Motor neuron (in vitro differentiated cells): ENCODE measurements at regions not wholly inside any gene's neighbourhood (a gene's known extent, or its start where the extent isn't known, plus 50 kb on each side); places are given as distances from the start of the nearest gene placed in this dataset.
A peak's percentile ranks its signal among the peaks of the same experiment; 100 is the strongest.

Experiments
- ATAC-seq, 8 experiments: fragments of 200-7000 bp; cut with Tn5 transposase; replicated peaks in 6 of 8; 2 replicates each; pipeline ENCODE4 v1.8.0; 2021; ENCODE audit warnings: mild to moderate bottlenecking in 8 of 8, moderate library complexity in 8 of 8
- H3K27ac ChIP-seq, 2 donors: fragments of 250-450 bp; sonication (Bioruptor Pico); 2 replicates each; pipeline ENCODE4 v1.9.0; 2021; ENCODE audit warnings: antibody characterized with exemption in 2 of 2, mild to moderate bottlenecking in 2 of 2, moderate library complexity in 1 of 2
- H3K4me1 ChIP-seq, 2 donors: fragments of 250-450 bp; sonication (Bioruptor Pico); replicated peaks in 1 of 2; 2 replicates each; pipeline ENCODE4 v1.6.1; 2021; ENCODE audit warnings: antibody characterized with exemption in 2 of 2, mild to moderate bottlenecking in 2 of 2, moderate library complexity in 1 of 2
- H3K4me3 ChIP-seq, 5 donors: fragments of 250-450 bp; sonication (Bioruptor Pico); 2 replicates each; pipeline ENCODE4 v1.9.0; 2021; ENCODE audit warnings: antibody characterized with exemption in 5 of 5, mild to moderate bottlenecking in 5 of 5, moderate library complexity in 4 of 5
- WGBS, 10 experiments: fragments of 450-650 bp; shearing (Covaris generic); methylation state at CpG; one replicate each; pipeline ENCODE4 v1.0.0; 2022; 5-methylcytosine and 5-hydroxymethylcytosine counted together
- in situ Hi-C, 9 experiments: fragments of 400-800 bp; cut with MboI; loops; one replicate each; pipeline ENCODE4 v1.15.0; 2021; ENCODE audit warnings: low sequenced_read_pairs in 9 of 9, low pct_unique_long_range_greater_than_20kb in 2 of 9; ENCODE audit not compliant: unreplicated experiment in 9 of 9

- WGBS, 10 experiments = no CpG with 5 or more reads among the region's 3 CpGs
- no peaks in the 10 kb centered on the region for H3K4me1 ChIP-seq
- H3K27ac ChIP-seq = no peak overlapping the region
- in situ Hi-C loops = loop anchor here in 7 of 9 experiments (10.0 to 25.0 kb wide), 4 partner anchors 367 to 892 kb away; partner anchors contain the start of genes RNU6-1 (in 4 of the 7) and SKOR1 (in 4 of the 7)
- H3K4me3 ChIP-seq = no peak overlapping the region
- ATAC-seq = no peak
Measured at GRCh38 chr15:66945286-66945685, 120.1 kb upstream of the SMAD3 start.

- H3K4me1 ChIP-seq = no peaks in the 10 kb centered on the region
- ATAC-seq = no peak
- H3K27ac ChIP-seq = no peak overlapping the region
- in situ Hi-C loops = loop anchor here in 7 of 9 experiments (10.0 to 25.0 kb wide), 4 partner anchors 366 to 891 kb away; partner anchors contain the start of genes RNU6-1 (in 4 of the 7) and SKOR1 (in 4 of the 7)
- WGBS, 10 experiments = 0 to 76% (median 49%) methylated on average over 1 to 4 of the region's 4 CpGs; no CpG with 5 or more reads in 4 of the 10 experiments
- no peak overlapping the region for H3K4me3 ChIP-seq
Measured at GRCh38 chr15:66945842-66946241, 119.6 kb upstream of the SMAD3 start.

GRCh38 chr15:66946578-66947164, 118.7 kb upstream of the SMAD3 start:
- WGBS, 10 experiments = 0 to 31% (median 14%) methylated on average over 1 to 11 of the region's 12 CpGs
- in situ Hi-C loops = loop anchor here in 7 of 9 experiments (10.0 to 25.0 kb wide), 4 partner anchors 366 to 891 kb away; partner anchors contain the start of genes RNU6-1 (in 4 of the 7) and SKOR1 (in 4 of the 7)
- no peak overlapping the region for H3K27ac ChIP-seq
- no peak overlapping the region for H3K4me3 ChIP-seq
- no peaks in the 10 kb centered on the region for H3K4me1 ChIP-seq
- peak; percentile 60 to 90 (median 70) for ATAC-seq

GRCh38 chr15:66947471-66947870, 117.9 kb upstream of the SMAD3 start:
- in situ Hi-C loops = loop anchor here in 7 of 9 experiments (10.0 to 25.0 kb wide), 4 partner anchors 365 to 890 kb away; partner anchors contain the start of genes RNU6-1 (in 4 of the 7) and SKOR1 (in 4 of the 7)
- Histone ChIP-seq H3K4me1 (no peaks in the 10 kb centered on the region), H3K4me3 (no peak overlapping the region), H3K27ac (no peak overlapping the region)
- 69 to 100% (median 87%) methylated on average over 2 to 10 of the region's 12 CpGs; no CpG with 5 or more reads in 4 of the 10 experiments for WGBS, 10 experiments
- ATAC-seq = no peak

GRCh38 chr15:66948294-66948693, 117.1 kb upstream of the SMAD3 start:
- in situ Hi-C loops = loop anchor here in 7 of 9 experiments (10.0 to 25.0 kb wide), 4 partner anchors 364 to 889 kb away; partner anchors contain the start of genes RNU6-1 (in 4 of the 7) and SKOR1 (in 4 of the 7)
- 0 to 100% (median 60%) methylated on average over 1 of the region's 2 CpGs; no CpG with 5 or more reads in 6 of the 10 experiments for WGBS, 10 experiments
- ATAC-seq = peak in 7 of 8 experiments; percentile 37 to 77 (median 63)

GRCh38 chr15:66950114-66950513, 115.3 kb upstream of the SMAD3 start:
- in situ Hi-C loops = loop anchor here in 1 of 9 experiments (10.0 kb wide), 1 partner anchor 115 kb away; the partner anchor contains the start of gene SMAD3
- no peak for ATAC-seq

More at GRCh38 chr15:66948294-66948693, 117.1 kb upstream of the SMAD3 start:
- H3K27ac ChIP-seq = no peak overlapping the region
- H3K4me1 ChIP-seq = no peaks in the 10 kb centered on the region
- no peak overlapping the region for H3K4me3 ChIP-seq

GRCh38 chr15:66951531-66952320, 113.7 kb upstream of the SMAD3 start:
- peak in 1 of 8 experiments; percentile 41 for ATAC-seq
- no peak overlapping the region for H3K4me3 ChIP-seq
- in situ Hi-C loops = loop anchor here in 1 of 9 experiments (10.0 kb wide), 1 partner anchor 113 kb away; the partner anchor contains the start of gene SMAD3
- no peak overlapping the region for H3K27ac ChIP-seq
- WGBS, 10 experiments = 66 to 98% (median 85%) methylated on average over 4 to 6 of the region's 6 CpGs
- H3K4me1 ChIP-seq = no peaks in the 10 kb centered on the region

More at GRCh38 chr15:66950114-66950513, 115.3 kb upstream of the SMAD3 start:
- no peaks in the 10 kb centered on the region for H3K4me1 ChIP-seq
- no peak overlapping the region for H3K27ac ChIP-seq
- no peak overlapping the region for H3K4me3 ChIP-seq

- Histone ChIP-seq H3K27ac (no peak overlapping the region), H3K4me3 (no peak overlapping the region), H3K4me1 (no peaks in the 10 kb centered on the region)
- no peak for ATAC-seq
- in situ Hi-C loops = loop anchor here in 1 of 9 experiments (10.0 kb wide), 1 partner anchor 112 kb away; the partner anchor contains the start of gene SMAD3
- 44 to 100% (median 80%) methylated on average over 1 to 4 of the region's 6 CpGs; no CpG with 5 or more reads in 5 of the 10 experiments for WGBS, 10 experiments
Measured at GRCh38 chr15:66952756-66953522, 112.5 kb upstream of the SMAD3 start.

- H3K4me1 ChIP-seq = no peaks in the 10 kb centered on the region
- WGBS, 10 experiments = 40 to 100% (median 94%) methylated on average over 1 to 7 of the region's 11 CpGs; no CpG with 5 or more reads in 2 of the 10 experiments
- in situ Hi-C loops = loop anchor here in 1 of 9 experiments (10.0 kb wide), 1 partner anchor 111 kb away; the partner anchor contains the start of gene SMAD3
- H3K4me3 ChIP-seq = no peak overlapping the region
- H3K27ac ChIP-seq = no peak overlapping the region
- ATAC-seq = peak in 3 of 8 experiments; percentile 24 to 46 (median 45)
Measured at GRCh38 chr15:66953523-66954229, 111.7 kb upstream of the SMAD3 start.

GRCh38 chr15:66954601-66955000, 110.8 kb upstream of the SMAD3 start:
- no peak for ATAC-seq
- Histone ChIP-seq H3K4me1 (peaks cover 2 to 4% of the 10 kb centered on the region in 2 donors), H3K4me3 (no peak overlapping the region), H3K27ac (no peak overlapping the region)
- 0 to 90% (median 76%) methylated on average over 1 to 5 of the region's 6 CpGs; no CpG with 5 or more reads in 5 of the 10 experiments for WGBS, 10 experiments
- in situ Hi-C loops = loop anchor here in 1 of 9 experiments (10.0 kb wide), 1 partner anchor 110 kb away; the partner anchor contains the start of gene SMAD3

- in situ Hi-C loops = loop anchor here in 1 of 9 experiments (10.0 kb wide), 1 partner anchor 110 kb away; the partner anchor contains the start of gene SMAD3
- Histone ChIP-seq H3K4me1 (peaks cover 7 to 8% of the 10 kb centered on the region in 2 donors), H3K27ac (no peak overlapping the region), H3K4me3 (no peak overlapping the region)
- WGBS, 10 experiments = 28 to 100% (median 55%) methylated on average over 2 to 4 of the region's 4 CpGs; no CpG with 5 or more reads in 4 of the 10 experiments
- ATAC-seq = peak in 2 of 8 experiments; percentile 20 to 69
Measured at GRCh38 chr15:66955001-66955516, 110.3 kb upstream of the SMAD3 start.
